ENCODE measurements at regions not wholly inside any gene's neighbourhood (a gene's known extent, or its start where the extent isn't known, plus 50 kb on each side); places are given as distances from the start of the nearest gene placed in this dataset.

- DNase-seq: no peak
Observed at GRCh38 chr3:30069056-30069455, 537.3 kb upstream of the TGFBR2 start.

DNA sequence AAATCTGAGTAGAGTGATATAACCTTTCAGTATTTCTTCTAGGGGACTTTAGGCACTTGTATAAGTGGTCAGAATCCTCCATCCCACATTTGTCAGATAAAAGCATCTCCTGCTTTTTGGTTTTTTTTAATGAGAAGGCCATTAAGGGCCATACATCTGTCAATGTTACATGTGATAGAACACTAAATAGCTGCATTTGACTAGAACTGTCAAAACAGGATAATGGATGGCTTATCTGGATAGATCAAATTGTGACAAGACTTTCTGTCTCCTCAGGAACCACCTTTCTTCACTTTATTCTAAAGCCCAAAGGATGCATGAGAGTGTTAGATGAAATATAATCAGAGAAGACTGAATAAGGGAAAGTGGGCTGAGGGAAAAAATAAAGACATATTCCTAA is 533.4 kb upstream of the TGFBR2 start:
- no peak for DNase-seq

DNA sequence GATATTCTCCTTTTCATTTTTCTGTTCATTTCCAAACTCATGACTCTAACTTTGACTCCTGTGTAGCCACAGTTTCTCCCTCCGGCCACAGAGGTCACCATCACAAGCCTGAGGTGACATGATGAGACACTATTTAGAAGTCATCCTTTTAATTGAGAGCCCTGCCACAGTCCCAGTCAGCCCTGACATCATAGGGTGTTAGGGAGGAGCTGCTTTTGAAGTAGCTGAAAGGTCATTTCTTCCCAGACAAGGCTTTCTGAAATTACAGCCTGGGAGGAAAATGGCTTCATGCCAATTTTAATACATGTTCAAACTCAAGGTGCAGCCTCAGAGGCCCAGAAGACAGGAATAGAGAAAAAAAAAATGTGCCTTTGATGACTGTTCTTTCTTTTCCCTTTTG is 532.8 kb upstream of the TGFBR2 start:
- no peak for DNase-seq

DNA sequence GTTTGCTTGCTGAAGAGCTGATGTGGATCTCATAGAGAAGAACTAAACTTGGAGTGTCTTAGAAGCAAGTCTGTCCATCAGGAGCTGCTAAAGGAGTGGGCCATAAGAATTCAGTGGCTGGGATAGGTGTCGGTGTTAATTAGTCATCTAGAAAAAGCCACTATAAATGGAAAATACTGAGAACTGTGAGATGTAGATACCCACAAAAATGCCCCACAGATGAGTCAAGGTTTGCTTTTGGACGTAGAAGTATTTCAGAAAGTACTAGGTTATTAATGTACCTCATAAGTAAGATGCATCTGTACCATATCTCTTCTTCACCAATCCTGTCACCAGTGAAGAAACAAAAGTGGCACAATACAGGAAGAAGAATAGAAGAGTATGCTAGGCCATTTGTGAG is 530.9 kb upstream of the TGFBR2 start:
- DNase-seq: peak; percentile 10

- DNase-seq: no peak
Observed at GRCh38 chr3:30076899-30077298, 529.5 kb upstream of the TGFBR2 start.

DNA sequence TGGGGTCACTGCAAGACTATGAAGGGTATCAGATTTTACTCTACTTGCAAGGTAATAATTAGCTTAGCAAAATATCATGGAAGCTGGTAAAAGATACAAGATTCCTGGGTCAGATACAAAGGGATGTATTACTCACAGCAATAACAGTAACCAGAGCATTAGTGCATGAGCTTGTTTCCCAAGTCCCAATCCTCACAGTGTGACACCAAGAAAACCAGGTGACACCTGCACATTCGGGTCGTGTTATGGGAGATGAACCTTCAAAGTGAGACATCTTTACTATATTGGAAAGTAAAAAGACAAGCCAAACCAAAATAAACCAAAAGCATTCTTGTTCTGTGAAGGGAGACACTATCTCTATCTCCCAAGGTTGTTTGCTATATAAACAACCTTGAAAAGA is 528.7 kb upstream of the TGFBR2 start:
- DNase-seq: no peak

GRCh38 chr3:30078736-30079135 is 527.7 kb upstream of the TGFBR2 start:
- no peak for DNase-seq

- no peak for DNase-seq
Observed at GRCh38 chr3:30081904-30082303, 524.5 kb upstream of the TGFBR2 start.

DNA sequence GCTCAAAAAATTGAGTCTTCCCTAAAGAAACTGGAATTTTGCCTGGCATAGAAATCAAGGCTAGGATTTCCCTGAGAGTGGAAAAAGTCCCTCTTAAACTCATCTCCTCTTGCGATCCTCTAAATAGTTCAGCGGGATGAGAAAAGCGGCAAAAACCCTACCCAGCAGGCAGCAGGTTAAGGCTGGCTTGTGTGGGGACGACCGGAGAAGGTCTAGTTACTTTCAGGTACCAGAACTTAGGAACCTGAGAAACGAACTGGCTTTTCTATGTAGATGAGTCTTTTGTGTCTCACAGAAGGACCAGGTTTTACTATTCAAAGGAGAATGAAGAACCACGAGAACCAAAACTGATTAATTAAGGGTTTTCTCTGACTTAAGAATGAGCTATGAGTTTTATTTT is 523.7 kb upstream of the TGFBR2 start:
- no peak for DNase-seq

GRCh38 chr3:30083315-30083714 is 523.1 kb upstream of the TGFBR2 start:
- DNase-seq: no peak

- no peak for DNase-seq
Observed at GRCh38 chr3:30084316-30084715, 522.1 kb upstream of the TGFBR2 start.

- DNase-seq: peak; percentile 10
Observed at GRCh38 chr3:30084971-30085403, 521.4 kb upstream of the TGFBR2 start.

GRCh38 chr3:30085486-30085885 is 520.9 kb upstream of the TGFBR2 start:
- no peak for DNase-seq

DNA sequence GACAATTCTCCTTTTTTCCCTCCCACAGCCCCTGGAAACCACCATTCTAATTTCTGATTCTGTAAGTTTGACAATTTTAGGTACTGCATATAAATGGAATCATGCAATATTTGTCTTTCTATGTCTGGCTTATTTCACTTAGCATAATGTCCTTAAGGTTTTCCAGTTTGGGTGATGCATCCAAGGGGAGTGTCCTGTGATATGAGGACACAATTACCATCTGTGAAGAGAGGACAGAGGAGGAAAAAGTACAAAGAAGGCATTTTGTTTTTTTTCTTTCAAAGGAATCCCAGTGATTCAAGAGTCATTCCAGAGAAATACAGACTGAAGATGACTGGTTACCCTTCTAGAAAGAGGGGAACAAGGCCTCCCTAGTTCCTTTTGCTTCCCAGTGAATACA is 514.7 kb upstream of the TGFBR2 start:
- no peak for DNase-seq

DNA sequence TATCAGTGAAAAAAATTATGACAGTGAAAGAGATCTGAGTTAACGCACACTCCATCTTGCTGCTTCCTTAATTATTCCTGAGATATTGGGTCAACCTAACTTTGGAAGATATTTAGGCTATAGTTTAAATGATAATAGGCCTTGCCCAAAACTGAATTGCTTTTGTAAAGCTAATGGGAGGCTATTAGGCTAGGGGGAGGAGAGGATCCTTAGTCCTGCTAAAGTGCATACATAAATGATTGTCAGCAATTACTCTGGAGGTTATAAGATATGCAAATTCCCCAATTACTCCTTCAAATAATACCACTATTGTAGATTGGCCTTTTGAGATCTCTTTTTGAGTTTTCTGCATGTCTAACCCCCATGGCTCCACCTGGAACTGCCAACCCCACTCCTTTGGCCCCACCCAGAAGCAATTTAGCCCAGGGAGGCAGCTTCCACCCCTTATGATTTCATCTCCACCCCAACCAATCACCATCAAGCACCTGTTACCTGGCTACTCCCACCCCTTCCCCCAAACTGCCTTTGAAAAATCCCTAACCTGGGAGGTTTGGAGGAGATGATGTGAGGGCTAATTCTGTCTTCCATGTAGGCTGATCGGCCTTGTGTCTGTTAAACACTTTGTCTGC is 509.3 kb upstream of the TGFBR2 start:
- no peak for DNase-seq

GRCh38 chr3:30098243-30098642 is 508.2 kb upstream of the TGFBR2 start:
- peak; percentile 38 for DNase-seq

DNA sequence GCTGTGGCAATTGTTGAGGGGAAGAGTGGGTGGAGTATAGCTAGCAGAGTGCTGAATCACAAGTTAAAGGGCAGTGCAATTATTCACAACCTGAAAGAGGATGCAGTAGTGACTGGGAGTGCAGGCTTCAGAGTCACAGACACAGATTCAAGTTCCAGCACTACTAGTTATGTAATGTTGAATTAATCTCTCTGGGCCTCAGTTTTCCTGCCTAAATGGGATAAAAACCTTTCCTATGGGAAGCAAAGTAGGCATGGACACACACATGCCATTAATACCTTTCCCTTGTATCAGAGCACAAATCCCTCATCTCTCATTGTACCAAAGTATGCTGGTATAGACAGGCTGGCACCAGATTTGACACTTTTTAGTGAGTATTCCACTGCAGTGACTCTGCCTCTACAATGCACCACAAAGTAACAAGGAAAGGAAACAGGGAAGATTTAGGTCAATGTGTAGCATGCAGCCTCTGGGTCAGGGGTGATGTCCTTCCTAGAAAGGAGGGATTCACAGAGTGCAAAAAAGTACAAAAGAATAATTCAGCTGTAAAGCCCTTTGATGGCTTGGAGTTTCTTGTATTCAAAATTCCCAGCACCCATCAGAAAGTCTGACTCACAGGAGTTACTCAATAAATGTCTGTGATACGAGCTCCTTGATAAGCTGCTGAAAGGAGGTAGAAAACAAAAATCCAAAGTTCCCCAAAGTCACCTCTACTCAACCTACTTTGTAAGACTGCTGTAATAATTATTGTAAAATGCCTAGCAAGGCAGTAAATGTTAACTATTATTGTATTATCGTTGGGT is 507.5 kb upstream of the TGFBR2 start:
- DNase-seq: peak; percentile 62

- no peak for DNase-seq
Observed at GRCh38 chr3:30102356-30102755, 504.0 kb upstream of the TGFBR2 start.

GRCh38 chr3:30103186-30103585 is 503.2 kb upstream of the TGFBR2 start:
- no peak for DNase-seq

- no peak for DNase-seq
Observed at GRCh38 chr3:30107531-30107930, 498.9 kb upstream of the TGFBR2 start.

GRCh38 chr3:30112411-30112810 is 494.0 kb upstream of the TGFBR2 start:
- DNase-seq: no peak

- DNase-seq: peak; percentile 58
Observed at GRCh38 chr3:30112902-30113484, 493.4 kb upstream of the TGFBR2 start.

DNA sequence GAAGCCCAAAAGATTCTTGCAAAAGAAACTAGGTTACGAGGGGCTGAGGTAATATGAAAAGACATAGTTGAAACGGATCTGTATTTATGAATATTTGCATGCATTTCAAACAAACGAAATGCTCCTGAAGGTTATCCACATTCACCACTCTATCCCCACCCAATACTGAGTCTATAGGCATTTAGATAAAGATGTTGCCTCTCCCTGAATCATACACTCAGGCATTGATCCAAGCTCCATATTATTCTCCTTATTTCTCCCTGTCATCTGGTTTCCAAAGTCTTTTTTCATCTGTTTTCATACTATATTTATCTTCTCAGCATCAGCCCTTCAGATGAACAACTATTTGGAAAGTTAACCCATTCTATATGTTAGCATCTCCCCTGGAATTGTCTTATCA is 492.5 kb upstream of the TGFBR2 start:
- DNase-seq: peak; percentile 3

- no peak for DNase-seq
Observed at GRCh38 chr3:30114918-30115317, 491.5 kb upstream of the TGFBR2 start.
